Stimulated activated naive B cell treated with anti-CD40 and anti-IgM and Interleukin-4, amounts not matched to agents 10 μg/mL and 1 μg/mL and 100 μg/mL, for 72 hours (primary cell): ENCODE measurements at regions not wholly inside any gene's neighbourhood (a gene's known extent, or its start where the extent isn't known, plus 50 kb on each side); places are given as distances from the start of the nearest gene placed in this dataset.
A peak's percentile ranks its signal among the peaks of the same experiment; 100 is the strongest.
"Not testable (repeated sequence)": the region's sequence is repeated elsewhere in the genome, so short reads cannot be mapped to it uniquely, and the experiment has no call there.

Experiments
- ATAC-seq, 2 donors: fragments of 150-1000 bp; cut with Tn5 transposase; replicated peaks; 2 replicates each; pipeline ENCODE4 v1.10.0; 2021; ENCODE audit warnings: moderate library complexity in 1 of 2
- DNase-seq: peaks from one replicate; pipeline ENCODE4 v3.0.0; 2021
- H3K27ac Mint-ChIP-seq: one replicate; pipeline ENCODE4 v1.8.0; 2022; ENCODE audit warnings: mild to moderate bottlenecking, mixed read lengths
- H3K27me3 Mint-ChIP-seq, 2 donors: one replicate each; pipeline ENCODE4 v1.8.0; 2022; ENCODE audit warnings: mixed read lengths in 2 of 2
- H3K36me3 Mint-ChIP-seq, 2 donors: one replicate each; pipeline ENCODE4 v1.8.0; 2022; ENCODE audit warnings: mixed read lengths in 2 of 2, mild to moderate bottlenecking in 1 of 2
- H3K4me1 Mint-ChIP-seq, 2 donors: one replicate each; pipeline ENCODE4 v1.8.0; 2022; ENCODE audit warnings: mixed read lengths in 2 of 2, mild to moderate bottlenecking in 1 of 2
- H3K4me3 Mint-ChIP-seq, 2 donors: one replicate each; pipeline ENCODE4 v1.8.0; 2022; ENCODE audit warnings: mild to moderate bottlenecking in 2 of 2, mixed read lengths in 2 of 2, moderate library complexity in 1 of 2
- H3K9me3 Mint-ChIP-seq, 2 donors: one replicate each; pipeline ENCODE4 v1.8.0; 2022; ENCODE audit warnings: mixed read lengths in 2 of 2, mild to moderate bottlenecking in 1 of 2

DNA sequence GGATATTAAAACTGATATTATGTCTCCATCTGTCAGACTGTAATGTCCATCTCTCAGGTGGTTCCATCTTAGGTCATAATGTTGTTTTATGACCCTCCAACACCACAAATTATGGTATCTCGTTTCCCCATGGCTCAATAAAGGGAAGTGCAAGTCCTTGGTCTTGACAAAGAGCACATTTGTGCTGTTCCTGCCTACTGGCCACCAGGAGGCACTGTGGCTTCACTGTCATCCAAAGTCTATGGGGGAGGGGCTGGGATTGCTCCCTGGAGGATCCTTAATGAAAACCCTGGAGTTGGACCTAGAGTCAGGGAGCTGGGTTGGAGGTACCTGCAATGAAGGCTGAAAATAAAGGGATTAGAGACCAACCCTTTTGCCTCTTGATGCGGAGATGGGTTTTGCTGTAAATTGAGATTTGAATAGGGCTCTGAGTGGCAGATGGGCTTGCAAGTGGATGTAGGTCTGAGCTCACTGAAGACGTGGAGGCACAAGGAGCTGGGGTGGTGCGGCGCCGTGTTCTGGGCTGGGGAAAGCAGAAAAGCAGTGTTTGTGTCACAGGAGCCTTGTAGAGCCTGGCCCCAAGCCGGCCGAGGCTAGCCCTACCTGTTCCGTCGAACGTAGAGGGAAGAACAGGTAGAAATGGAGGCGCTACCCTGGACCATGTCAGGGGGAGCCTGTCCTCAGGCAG, 180.5 kb upstream of the PRSS58 start:
- peak; percentile 69 to 73 for ATAC-seq
- peaks cover 2 to 10% of the 10 kb centered on the region in 2 donors for H3K36me3 Mint-ChIP-seq
- DNase-seq = no peak
- H3K27ac Mint-ChIP-seq = no peak overlapping the region
- no peak overlapping the region for H3K4me3 Mint-ChIP-seq
- peaks cover 7 to 17% of the 10 kb centered on the region in 2 donors for H3K9me3 Mint-ChIP-seq
- H3K27me3 Mint-ChIP-seq = peaks cover 6 to 23% of the 10 kb centered on the region in 2 donors
- H3K4me1 Mint-ChIP-seq = peaks cover 14 to 29% of the 10 kb centered on the region in 2 donors

- H3K9me3 Mint-ChIP-seq = peaks cover 7 to 17% of the 10 kb centered on the region in 2 donors
- ATAC-seq (no peak), DNase-seq (no peak)
- peaks cover 6 to 23% of the 10 kb centered on the region in 2 donors for H3K27me3 Mint-ChIP-seq
- H3K4me3 Mint-ChIP-seq = no peak overlapping the region
- peaks cover 2 to 10% of the 10 kb centered on the region in 2 donors for H3K36me3 Mint-ChIP-seq
- peaks cover 14 to 29% of the 10 kb centered on the region in 2 donors for H3K4me1 Mint-ChIP-seq
- no peak overlapping the region for H3K27ac Mint-ChIP-seq
Measured at GRCh38 chr7:142437741-142438140, 179.9 kb upstream of the PRSS58 start.

DNA sequence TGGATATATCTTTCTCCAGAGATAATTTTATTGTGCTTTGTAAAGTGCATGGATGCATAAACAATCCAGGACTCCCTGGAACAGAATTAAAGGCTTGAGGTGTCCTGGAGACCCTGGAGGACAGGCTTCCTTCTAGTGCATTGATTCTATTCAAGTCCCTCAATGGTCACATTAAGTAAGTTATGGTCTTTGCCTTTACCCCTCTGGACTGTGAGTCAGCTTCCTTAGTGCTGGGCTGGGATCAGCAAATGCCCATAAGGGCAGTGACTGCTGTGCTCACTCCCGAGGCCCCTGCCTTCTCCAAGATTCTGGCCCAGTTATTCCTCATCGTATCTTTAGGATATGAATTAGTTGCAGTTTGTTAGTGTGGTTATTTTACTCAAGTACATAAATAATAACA, 178.7 kb upstream of the PRSS58 start:
- no peak overlapping the region for H3K4me3 Mint-ChIP-seq

DNA sequence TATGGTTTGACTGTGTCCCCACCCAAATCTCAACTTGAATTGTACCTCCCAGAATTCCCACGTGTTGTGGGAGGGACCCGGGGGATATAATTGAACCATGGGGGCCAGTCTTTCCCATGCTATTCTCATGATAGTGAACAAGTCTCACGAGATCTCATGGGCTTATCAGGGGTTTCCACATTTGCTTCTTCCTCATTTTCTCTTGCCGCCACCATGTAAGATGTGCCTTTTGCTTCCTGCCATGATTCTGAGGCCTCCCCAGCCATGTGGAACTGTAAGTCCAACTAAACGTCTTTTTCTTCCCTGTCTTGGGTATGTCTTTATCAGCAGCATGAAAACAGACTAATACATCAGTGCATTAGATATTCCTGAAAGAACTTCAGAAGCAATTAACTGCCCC, 177.7 kb upstream of the PRSS58 start:
- not testable (repeated sequence) for ATAC-seq, H3K27ac Mint-ChIP-seq, DNase-seq, H3K4me3 Mint-ChIP-seq
- H3K27me3 Mint-ChIP-seq = peaks cover 6 to 18% of the 10 kb centered on the region in 2 donors
- H3K4me1 Mint-ChIP-seq = peaks cover 5 to 20% of the 10 kb centered on the region in 2 donors
- peaks cover 2 to 10% of the 10 kb centered on the region in 2 donors for H3K36me3 Mint-ChIP-seq
- peaks cover 7 to 17% of the 10 kb centered on the region in 2 donors for H3K9me3 Mint-ChIP-seq

More for the DNA sequence above, 178.7 kb upstream of the PRSS58 start:
- Mint-ChIP-seq H3K27me3 (peaks cover 6 to 23% of the 10 kb centered on the region in 2 donors), H3K4me1 (peaks cover 14 to 29% of the 10 kb centered on the region in 2 donors), H3K9me3 (peaks cover 7 to 17% of the 10 kb centered on the region in 2 donors), H3K27ac (no peak overlapping the region), H3K36me3 (peaks cover 2 to 10% of the 10 kb centered on the region in 2 donors)
- DNase-seq = no peak
- no peak for ATAC-seq

DNA sequence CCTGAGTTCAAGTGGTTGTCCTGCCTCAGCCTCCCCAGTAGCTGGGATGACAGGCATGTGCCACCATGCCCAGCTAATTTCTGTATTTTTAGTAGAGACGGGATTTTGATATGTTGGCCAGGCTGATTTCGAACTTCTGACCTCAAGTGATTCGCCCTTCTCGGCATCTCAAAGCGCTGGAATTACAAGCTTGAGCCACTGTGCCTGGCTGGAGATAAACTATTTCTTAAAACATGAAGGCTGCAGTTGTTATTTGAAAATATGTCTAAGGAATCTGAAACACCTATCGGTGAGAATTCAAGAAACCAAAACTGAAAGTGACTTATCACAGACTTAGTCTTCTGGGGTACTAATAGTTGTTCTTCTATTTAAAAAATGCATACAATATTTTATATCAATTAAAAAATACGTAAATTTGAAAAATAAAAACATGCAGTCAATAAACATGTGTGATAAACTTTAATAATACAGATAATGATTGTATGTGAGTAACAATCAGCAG, 176.9 kb upstream of the PRSS58 start:
- ATAC-seq = no peak
- H3K4me1 Mint-ChIP-seq = peaks cover 5 to 12% of the 10 kb centered on the region in 2 donors
- H3K27ac Mint-ChIP-seq = no peak overlapping the region

DNA sequence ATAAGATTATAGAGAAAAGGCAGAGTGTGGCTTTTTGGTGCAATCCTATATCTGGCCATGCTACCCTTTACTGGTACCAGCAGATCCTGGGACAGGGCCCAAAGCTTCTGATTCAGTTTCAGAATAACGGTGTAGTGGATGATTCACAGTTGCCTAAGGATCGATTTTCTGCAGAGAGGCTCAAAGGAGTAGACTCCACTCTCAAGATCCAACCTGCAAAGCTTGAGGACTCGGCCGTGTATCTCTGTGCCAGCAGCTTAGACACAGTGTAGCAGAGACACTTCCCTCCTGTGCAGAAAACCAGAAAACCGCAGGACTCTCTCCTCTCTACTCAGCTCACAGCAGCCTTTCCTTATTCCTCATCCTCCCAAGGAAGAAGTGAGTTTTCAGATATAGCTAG, 176.3 kb upstream of the PRSS58 start:
- not testable (repeated sequence) for H3K27me3 Mint-ChIP-seq, H3K27ac Mint-ChIP-seq, ATAC-seq, H3K4me1 Mint-ChIP-seq, DNase-seq, H3K4me3 Mint-ChIP-seq
- Mint-ChIP-seq H3K36me3 (peaks cover 2 to 10% of the 10 kb centered on the region in 2 donors), H3K9me3 (peaks cover 7 to 17% of the 10 kb centered on the region in 2 donors)

More for the DNA sequence above, 176.9 kb upstream of the PRSS58 start:
- Mint-ChIP-seq H3K27me3 (peaks cover 6 to 12% of the 10 kb centered on the region in 2 donors), H3K9me3 (peaks cover 7 to 17% of the 10 kb centered on the region in 2 donors), H3K4me3 (no peak overlapping the region), H3K36me3 (peaks cover 2 to 10% of the 10 kb centered on the region in 2 donors)
- no peak for DNase-seq

DNA sequence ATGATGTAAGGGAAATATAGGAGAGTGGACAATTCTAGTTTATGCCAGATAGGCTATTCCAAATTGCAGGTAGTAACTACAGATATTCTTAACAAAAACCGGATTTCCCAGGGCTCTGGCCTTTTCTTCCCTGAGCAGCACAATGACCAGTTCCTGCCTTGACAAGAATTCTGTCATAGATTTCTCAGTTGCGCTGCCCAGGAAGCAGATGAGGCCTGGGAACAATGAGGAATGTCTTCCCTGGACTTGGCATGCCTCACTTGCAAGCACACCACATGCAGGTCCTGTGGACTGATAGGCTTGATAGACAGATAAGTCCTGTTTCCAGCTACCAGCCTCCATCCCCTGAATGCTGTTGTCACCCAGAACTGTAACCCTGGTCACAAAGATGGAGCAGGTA, 174.5 kb upstream of the PRSS58 start:
- no peak overlapping the region for H3K27ac Mint-ChIP-seq
- H3K36me3 Mint-ChIP-seq = peaks cover 2 to 7% of the 10 kb centered on the region in 2 donors
- DNase-seq = no peak
- no peak for ATAC-seq
- no peaks in the 10 kb centered on the region for H3K27me3 Mint-ChIP-seq
- peaks cover 6 to 12% of the 10 kb centered on the region in 2 donors for H3K9me3 Mint-ChIP-seq
- peaks cover 3 to 9% of the 10 kb centered on the region in 2 donors for H3K4me1 Mint-ChIP-seq
- H3K4me3 Mint-ChIP-seq = no peak overlapping the region

- no peak for ATAC-seq
- Mint-ChIP-seq H3K4me1 (peaks cover 3 to 9% of the 10 kb centered on the region in 2 donors), H3K27ac (no peak overlapping the region), H3K27me3 (no peaks in the 10 kb centered on the region), H3K9me3 (peaks cover 6 to 12% of the 10 kb centered on the region in 2 donors), H3K36me3 (peaks cover 2 to 7% of the 10 kb centered on the region in 2 donors), H3K4me3 (no peak overlapping the region)
- DNase-seq = no peak
Measured at GRCh38 chr7:142431491-142431890, 173.6 kb upstream of the PRSS58 start.

DNA sequence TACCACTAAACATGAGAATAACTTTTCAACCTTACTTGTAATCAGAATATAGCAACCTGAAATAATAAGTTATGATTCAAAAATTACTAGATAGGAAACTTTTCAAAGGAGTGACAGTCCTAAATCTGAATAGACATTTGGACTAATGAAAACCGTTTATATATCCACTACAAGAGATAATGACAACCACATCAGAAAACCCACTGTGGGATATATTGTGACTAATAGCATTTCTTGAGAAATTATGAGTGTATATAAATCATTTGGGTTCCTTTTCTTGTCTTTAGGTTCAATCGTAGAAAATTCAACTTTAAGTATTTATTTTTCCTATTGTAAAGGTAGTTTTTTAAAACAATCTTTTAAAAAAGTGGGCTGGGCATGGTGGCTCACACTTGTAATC, 170.2 kb upstream of the PRSS58 start:
- H3K36me3 Mint-ChIP-seq = no peaks in the 10 kb centered on the region
- DNase-seq (no peak), ATAC-seq (no peak)
- H3K27ac Mint-ChIP-seq = no peak overlapping the region
- no peak overlapping the region for H3K4me3 Mint-ChIP-seq
- H3K4me1 Mint-ChIP-seq = no peaks in the 10 kb centered on the region
- H3K27me3 Mint-ChIP-seq = no peaks in the 10 kb centered on the region
- no peaks in the 10 kb centered on the region for H3K9me3 Mint-ChIP-seq

DNA sequence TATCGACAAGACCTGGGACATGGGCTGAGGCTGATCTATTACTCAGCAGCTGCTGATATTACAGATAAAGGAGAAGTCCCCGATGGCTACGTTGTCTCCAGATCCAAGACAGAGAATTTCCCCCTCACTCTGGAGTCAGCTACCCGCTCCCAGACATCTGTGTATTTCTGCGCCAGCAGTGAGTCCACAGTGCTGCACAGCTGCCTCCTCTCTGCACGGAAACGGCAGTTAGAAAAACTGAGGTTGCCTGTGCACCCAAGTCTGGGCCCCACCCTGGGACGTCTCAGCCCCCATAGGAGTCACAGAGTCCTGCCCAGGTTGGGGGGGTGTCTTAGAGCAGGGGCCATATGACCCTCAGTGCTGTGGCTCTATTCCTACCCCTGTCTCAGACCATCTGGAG, 167.4 kb upstream of the PRSS58 start:
- ATAC-seq = no peak
- Mint-ChIP-seq H3K4me1 (no peaks in the 10 kb centered on the region), H3K9me3 (no peaks in the 10 kb centered on the region), H3K36me3 (no peaks in the 10 kb centered on the region), H3K27me3 (no peaks in the 10 kb centered on the region), H3K27ac (no peak overlapping the region), H3K4me3 (no peak overlapping the region)
- DNase-seq = no peak

GRCh38 chr7:142422621-142423020, 164.8 kb upstream of the PRSS58 start:
- no peak for DNase-seq
- H3K27me3 Mint-ChIP-seq = no peaks in the 10 kb centered on the region
- no peaks in the 10 kb centered on the region for H3K36me3 Mint-ChIP-seq
- H3K9me3 Mint-ChIP-seq = no peaks in the 10 kb centered on the region
- no peak for ATAC-seq
- no peak overlapping the region for H3K27ac Mint-ChIP-seq
- H3K4me3 Mint-ChIP-seq = no peak overlapping the region
- H3K4me1 Mint-ChIP-seq = no peaks in the 10 kb centered on the region

GRCh38 chr7:142420554-142421362, 162.9 kb upstream of the PRSS58 start:
- H3K4me3 Mint-ChIP-seq = no peak overlapping the region
- ATAC-seq (no peak), DNase-seq (no peak)
- no peak overlapping the region for H3K27ac Mint-ChIP-seq
- no peaks in the 10 kb centered on the region for H3K36me3 Mint-ChIP-seq
- H3K4me1 Mint-ChIP-seq = no peaks in the 10 kb centered on the region
- H3K27me3 Mint-ChIP-seq = no peaks in the 10 kb centered on the region
- H3K9me3 Mint-ChIP-seq = no peaks in the 10 kb centered on the region

DNA sequence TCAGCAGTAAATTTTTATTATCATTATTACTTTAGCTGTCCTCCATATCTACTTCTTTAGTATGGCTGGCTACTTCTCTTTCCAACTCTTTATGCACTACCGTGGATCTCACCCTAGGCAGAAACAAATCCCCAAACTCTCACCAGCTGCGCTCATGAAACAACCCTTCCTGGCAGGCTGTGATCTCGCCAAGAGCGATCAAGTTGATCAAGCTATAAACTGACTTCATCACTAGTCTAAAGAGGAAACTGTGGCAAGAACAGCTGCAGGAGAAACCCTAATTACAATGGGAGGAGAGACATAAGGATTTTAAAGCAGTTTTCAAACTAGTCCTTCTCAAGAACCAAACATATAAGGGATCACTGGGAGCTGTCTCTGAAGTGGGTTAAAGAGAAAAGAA, 160.5 kb upstream of the PRSS58 start:
- ATAC-seq = no peak
- no peaks in the 10 kb centered on the region for H3K9me3 Mint-ChIP-seq
- no peak overlapping the region for H3K4me3 Mint-ChIP-seq
- no peak overlapping the region for H3K27ac Mint-ChIP-seq
- no peaks in the 10 kb centered on the region for H3K27me3 Mint-ChIP-seq
- no peaks in the 10 kb centered on the region for H3K36me3 Mint-ChIP-seq
- H3K4me1 Mint-ChIP-seq = no peaks in the 10 kb centered on the region
- DNase-seq = no peak

DNA sequence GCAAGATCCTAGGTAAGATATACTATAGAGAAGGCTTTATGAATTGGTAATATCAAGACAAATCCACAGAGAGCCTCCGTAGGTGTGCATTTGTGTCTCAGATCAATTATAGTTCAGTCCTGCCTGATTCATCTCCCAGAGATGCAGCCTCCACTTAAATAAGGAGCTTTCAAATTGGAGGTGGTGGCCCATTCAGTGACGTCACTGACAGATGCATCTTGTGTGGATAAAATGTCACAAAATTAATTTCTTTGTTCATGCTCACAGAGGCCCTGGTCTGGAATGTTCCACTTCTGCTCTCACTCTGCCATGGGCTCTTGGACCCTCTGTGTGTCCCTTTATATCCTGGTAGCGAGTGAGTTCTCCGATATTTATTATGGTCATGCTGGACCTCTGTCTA, 157.1 kb upstream of the PRSS58 start:
- Mint-ChIP-seq H3K36me3 (no peaks in the 10 kb centered on the region), H3K9me3 (no peaks in the 10 kb centered on the region), H3K4me1 (no peaks in the 10 kb centered on the region), H3K27ac (no peak overlapping the region), H3K4me3 (no peak overlapping the region), H3K27me3 (no peaks in the 10 kb centered on the region)
- ATAC-seq (no peak), DNase-seq (no peak)
